Fibroblast of villous mesenchyme (primary cell): ENCODE measurements at regions not wholly inside any gene's neighbourhood (a gene's known extent, or its start where the extent isn't known, plus 50 kb on each side); places are given as distances from the start of the nearest gene placed in this dataset.

ENCODE experiments used
- DNase-seq: peaks from one replicate; pipeline ENCODE4 v3.0.0-alpha.2; 2010; ENCODE audit warnings: low read depth
- H3K4me3 ChIP-seq: 2 replicates; pipeline ENCODE4 v1.5.1; 2011; ENCODE audit warnings: low read depth, mild to moderate bottlenecking, low read length
- CTCF ChIP-seq: IDR thresholded peaks from 2 replicates; pipeline ENCODE4 v1.5.1; 2012; ENCODE audit warnings: low read depth, mild to moderate bottlenecking, low read length; ENCODE audit not compliant: insufficient read depth

DNA sequence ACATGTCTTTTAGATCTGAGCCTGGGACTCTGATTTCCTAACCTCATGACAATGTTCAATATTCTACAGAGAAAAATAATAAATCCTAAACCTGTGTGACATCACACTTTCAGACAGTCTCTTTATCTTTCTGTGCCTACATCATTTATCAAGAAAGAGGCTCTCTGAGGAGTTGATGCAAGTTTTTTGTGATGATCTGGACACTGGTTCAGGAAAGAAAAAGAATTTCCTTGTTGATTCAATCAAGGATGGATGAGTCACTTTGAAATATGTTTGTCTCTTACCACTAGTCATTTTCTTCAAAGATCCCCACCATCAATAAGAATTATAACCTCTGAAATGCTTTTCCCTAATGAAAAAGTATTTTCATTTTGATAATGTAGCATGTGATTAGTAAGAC is 404.6 kb downstream of the WDR72 start:
- no peak overlapping the region for H3K4me3 ChIP-seq
- DNase-seq = no peak
- TF ChIP-seq CTCF = no peak

- TF ChIP-seq CTCF = no peak
- DNase-seq = no peak
- H3K4me3 ChIP-seq = no peak overlapping the region
Observed at GRCh38 chr15:53351373-53351772, 408.1 kb downstream of the WDR72 start.

GRCh38 chr15:53346583-53346982 is 412.9 kb downstream of the WDR72 start:
- TF ChIP-seq CTCF = no peak
- H3K4me3 ChIP-seq = no peak overlapping the region

DNA sequence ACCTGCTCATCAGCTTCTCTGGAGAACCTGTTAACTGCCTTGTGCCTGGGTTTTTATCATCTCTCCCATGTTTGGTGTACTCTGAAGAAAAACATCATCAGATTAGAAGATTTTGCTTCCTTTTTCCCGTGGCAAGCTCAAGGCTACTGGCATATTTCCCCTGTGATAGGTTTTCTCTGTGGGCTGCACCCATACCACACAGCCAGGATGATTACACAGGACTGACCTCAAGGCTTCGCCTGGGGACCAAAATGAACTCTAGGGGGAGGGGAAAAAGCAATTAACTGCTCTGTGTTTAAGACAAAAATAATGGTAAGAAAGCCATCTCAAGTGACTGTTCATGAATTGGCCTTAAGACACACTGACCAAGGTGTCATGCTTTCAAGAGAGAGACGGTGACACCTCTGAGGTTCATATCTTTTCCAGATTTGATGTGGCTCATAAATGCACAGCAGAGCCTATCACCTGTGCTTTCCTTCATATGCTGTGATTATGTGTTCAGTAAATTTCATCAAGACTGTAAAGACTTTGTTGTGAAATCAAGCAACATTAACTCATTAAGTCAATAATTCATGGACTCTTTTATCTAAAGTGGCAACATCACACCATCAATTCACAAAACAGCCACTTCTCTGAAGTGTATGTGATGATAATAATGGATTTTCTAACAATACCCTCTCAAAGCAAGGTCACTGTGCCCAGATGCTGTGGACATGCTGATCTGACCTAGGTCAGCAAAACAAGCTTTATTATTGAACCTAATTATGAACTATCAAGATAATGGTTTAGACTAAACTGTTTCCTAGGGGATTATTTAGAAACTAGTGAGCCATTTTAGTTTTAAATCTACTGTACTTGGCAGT is 427.9 kb downstream of the WDR72 start:
- no peak for TF ChIP-seq CTCF
- no peak for DNase-seq
- no peak overlapping the region for H3K4me3 ChIP-seq

More at GRCh38 chr15:53346583-53346982, 412.9 kb downstream of the WDR72 start:
- DNase-seq = no peak

GRCh38 chr15:53328341-53328740 is 431.1 kb downstream of the WDR72 start:
- DNase-seq = no peak
- no peak overlapping the region for H3K4me3 ChIP-seq
- no peak for TF ChIP-seq CTCF

GRCh38 chr15:53324061-53324460 is 435.4 kb downstream of the WDR72 start:
- no peak overlapping the region for H3K4me3 ChIP-seq
- no peak for TF ChIP-seq CTCF
- no peak for DNase-seq
